ENCODE measurements at regions not wholly inside any gene's neighbourhood (a gene's known extent, or its start where the extent isn't known, plus 50 kb on each side); places are given as distances from the start of the nearest gene placed in this dataset.

DNA sequence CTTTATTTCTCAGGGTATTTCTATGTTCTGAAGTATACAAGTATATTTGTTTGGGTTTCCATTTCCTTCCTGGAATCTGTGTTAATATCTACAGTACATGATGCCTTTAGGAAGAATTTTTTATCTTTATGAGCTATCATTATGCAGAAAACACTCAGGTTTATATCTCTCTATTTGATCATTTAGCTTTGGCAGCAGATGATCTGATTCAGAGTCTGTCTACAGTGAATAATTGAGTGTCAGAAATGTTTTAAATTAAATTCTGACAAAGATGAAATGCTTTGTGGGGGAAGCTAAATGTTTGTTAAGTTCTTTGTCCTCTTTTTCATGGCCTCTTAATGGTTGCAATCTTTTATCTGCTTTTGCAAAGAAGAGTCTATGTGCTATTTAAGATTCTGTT lies 2141.0 kb upstream of the ACO1 start:
- ChIA-PET POLR2A (ENCODE audit: unreplicated experiment) (no interaction called here), CTCF (no interaction called here)
- no peak overlapping the region for H2AFZ ChIP-seq
- H3K4me1 ChIP-seq (replicated peaks; ENCODE audit: insufficient read depth): no peaks in the 10 kb centered on the region
- intact Hi-C loops (cut with micrococcal nuclease; ENCODE audit: unreplicated experiment): no loop called here
- no peak for TF ChIP-seq EZH2 (IDR thresholded peaks at IDR 0.05; ENCODE audit: low read depth)
- TF ChIP-seq, protein P1, sequence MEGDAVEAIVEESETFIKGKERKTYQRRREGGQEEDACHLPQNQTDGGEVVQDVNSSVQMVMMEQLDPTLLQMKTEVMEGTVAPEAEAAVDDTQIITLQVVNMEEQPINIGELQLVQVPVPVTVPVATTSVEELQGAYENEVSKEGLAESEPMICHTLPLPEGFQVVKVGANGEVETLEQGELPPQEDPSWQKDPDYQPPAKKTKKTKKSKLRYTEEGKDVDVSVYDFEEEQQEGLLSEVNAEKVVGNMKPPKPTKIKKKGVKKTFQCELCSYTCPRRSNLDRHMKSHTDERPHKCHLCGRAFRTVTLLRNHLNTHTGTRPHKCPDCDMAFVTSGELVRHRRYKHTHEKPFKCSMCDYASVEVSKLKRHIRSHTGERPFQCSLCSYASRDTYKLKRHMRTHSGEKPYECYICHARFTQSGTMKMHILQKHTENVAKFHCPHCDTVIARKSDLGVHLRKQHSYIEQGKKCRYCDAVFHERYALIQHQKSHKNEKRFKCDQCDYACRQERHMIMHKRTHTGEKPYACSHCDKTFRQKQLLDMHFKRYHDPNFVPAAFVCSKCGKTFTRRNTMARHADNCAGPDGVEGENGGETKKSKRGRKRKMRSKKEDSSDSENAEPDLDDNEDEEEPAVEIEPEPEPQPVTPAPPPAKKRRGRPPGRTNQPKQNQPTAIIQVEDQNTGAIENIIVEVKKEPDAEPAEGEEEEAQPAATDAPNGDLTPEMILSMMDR (conservative IDR thresholded peaks at IDR 0.05): no peak
- H3K9me2 ChIP-seq (ENCODE audit: insufficient read depth): no peaks in the 10 kb centered on the region
- H3K27me3 ChIP-seq (ENCODE audit: insufficient read depth, low read depth): no peaks in the 10 kb centered on the region
- H3K4me2 ChIP-seq: no peak overlapping the region
- no peak overlapping the region for H3K4me3 ChIP-seq
- no peaks in the 10 kb centered on the region for H3K79me2 ChIP-seq (ENCODE audit: low read depth)
- no peaks in the 10 kb centered on the region for H3F3A ChIP-seq (ENCODE audit: insufficient read depth, low read depth)
- H3K36me3 ChIP-seq (ENCODE audit: low read depth): no peaks in the 10 kb centered on the region
- no peaks in the 10 kb centered on the region for H3K9me3 ChIP-seq (ENCODE audit: insufficient read depth, low read depth)
- H3K27ac ChIP-seq: no peak overlapping the region
- BruUV-seq (replicated peaks): no TSS peak
- H4K20me1 ChIP-seq (ENCODE audit: insufficient read depth): no peaks in the 10 kb centered on the region
- no peak for DNase-seq

DNA sequence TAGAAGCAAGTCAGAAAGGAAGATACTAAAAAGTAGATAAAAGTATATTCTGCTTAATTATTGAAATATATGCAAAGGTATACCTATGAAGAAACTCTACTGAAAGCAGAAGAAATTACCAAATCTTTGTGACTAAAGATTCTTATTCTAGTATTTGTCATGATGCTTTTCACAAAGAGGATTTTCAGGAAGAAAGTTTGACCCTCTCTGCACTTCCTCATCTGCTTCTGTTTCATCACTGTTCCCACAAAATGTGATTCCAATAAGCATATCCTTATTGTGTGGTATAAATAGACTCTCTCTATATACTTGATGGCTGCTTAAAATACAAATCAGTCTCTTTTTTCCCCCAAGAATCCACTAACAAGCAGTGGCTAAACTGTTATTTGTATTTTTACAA lies 2139.6 kb upstream of the ACO1 start:
- TF ChIP-seq EZH2 (IDR thresholded peaks at IDR 0.05; ENCODE audit: low read depth): no peak
- TF ChIP-seq, protein P1 (conservative IDR thresholded peaks at IDR 0.05): no peak
- POLR2A ChIA-PET (ENCODE audit: unreplicated experiment): no interaction called here
- H3K9me2 ChIP-seq (ENCODE audit: insufficient read depth): no peaks in the 10 kb centered on the region
- no peaks in the 10 kb centered on the region for H3K27me3 ChIP-seq (ENCODE audit: insufficient read depth, low read depth)
- no peak overlapping the region for H3K27ac ChIP-seq
- H3F3A ChIP-seq (ENCODE audit: insufficient read depth, low read depth): no peaks in the 10 kb centered on the region
- no peaks in the 10 kb centered on the region for H3K4me1 ChIP-seq (replicated peaks; ENCODE audit: insufficient read depth)
- no peak for DNase-seq
- H3K4me3 ChIP-seq: no peak overlapping the region
- no peaks in the 10 kb centered on the region for H4K20me1 ChIP-seq (ENCODE audit: insufficient read depth)
- no peaks in the 10 kb centered on the region for H3K36me3 ChIP-seq (ENCODE audit: low read depth)
- H3K79me2 ChIP-seq (ENCODE audit: low read depth): no peaks in the 10 kb centered on the region
- no peak overlapping the region for H3K4me2 ChIP-seq
- H3K9me3 ChIP-seq (ENCODE audit: insufficient read depth, low read depth): no peaks in the 10 kb centered on the region
- intact Hi-C loops (cut with micrococcal nuclease; ENCODE audit: unreplicated experiment): no loop called here
- H2AFZ ChIP-seq: no peak overlapping the region
- no TSS peak for BruUV-seq (replicated peaks)
- CTCF ChIA-PET: no interaction called here

DNA sequence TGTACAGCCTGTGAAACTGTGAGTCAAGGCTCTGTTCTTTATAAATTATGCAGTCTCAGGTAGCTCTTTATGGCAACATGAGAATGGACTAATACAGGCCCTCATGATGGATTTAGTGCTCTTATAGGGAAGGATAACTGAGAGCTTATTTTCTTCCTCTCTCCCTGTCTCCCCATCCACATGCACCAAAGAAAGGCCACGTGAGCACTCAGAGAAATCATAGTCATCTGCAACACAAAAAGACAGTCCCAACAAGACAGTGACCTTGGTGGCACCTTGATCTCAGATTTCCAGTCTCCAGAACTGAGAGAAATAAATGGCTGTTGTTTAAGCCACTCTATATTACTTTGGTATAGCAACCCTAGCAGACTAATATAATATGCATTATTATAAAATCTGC lies 2133.6 kb upstream of the ACO1 start:
- no peak for DNase-seq
- H3F3A ChIP-seq (ENCODE audit: insufficient read depth, low read depth): no peaks in the 10 kb centered on the region
- no peak overlapping the region for H3K4me3 ChIP-seq
- no peaks in the 10 kb centered on the region for H3K9me2 ChIP-seq (ENCODE audit: insufficient read depth)
- no peak overlapping the region for H2AFZ ChIP-seq
- no peaks in the 10 kb centered on the region for H3K36me3 ChIP-seq (ENCODE audit: low read depth)
- no peak for TF ChIP-seq EZH2 (IDR thresholded peaks at IDR 0.05; ENCODE audit: low read depth)
- TF ChIP-seq, protein P1 (conservative IDR thresholded peaks at IDR 0.05): no peak
- CTCF ChIA-PET: no interaction called here
- no peaks in the 10 kb centered on the region for H3K4me1 ChIP-seq (replicated peaks; ENCODE audit: insufficient read depth)
- H4K20me1 ChIP-seq (ENCODE audit: insufficient read depth): no peaks in the 10 kb centered on the region
- H3K79me2 ChIP-seq (ENCODE audit: low read depth): no peaks in the 10 kb centered on the region
- no peak overlapping the region for H3K4me2 ChIP-seq
- intact Hi-C loops (cut with micrococcal nuclease; ENCODE audit: unreplicated experiment): no loop called here
- H3K27me3 ChIP-seq (ENCODE audit: insufficient read depth, low read depth): no peaks in the 10 kb centered on the region
- BruUV-seq (replicated peaks): no TSS peak
- no peak overlapping the region for H3K27ac ChIP-seq
- POLR2A ChIA-PET (ENCODE audit: unreplicated experiment): no interaction called here
- no peaks in the 10 kb centered on the region for H3K9me3 ChIP-seq (ENCODE audit: insufficient read depth, low read depth)

All from PC-9 (cell line).